Kidney (tissue), 13 donors: ENCODE measurements at regions not wholly inside any gene's neighbourhood (a gene's known extent, or its start where the extent isn't known, plus 50 kb on each side); places are given as distances from the start of the nearest gene placed in this dataset.

ENCODE experiments used
- DNase-seq, 5 donors: peaks; one replicate each; pipeline ENCODE4 v3.0.0-alpha.2; 2013 to 2020
- FAIRE-seq: peaks from 2 replicates; lab custom pipeline; 2012; peaks lifted over from hg19 to GRCh38; lab: Jason Lieb, UNC
- H3K27ac ChIP-seq, 2 donors: one replicate each; pipeline ENCODE4 v1.7.0; 2013; ENCODE audit warnings: low read depth in 2 of 2, low read length in 2 of 2, inconsistent platforms in 1 of 2
- H3K27me3 ChIP-seq: one replicate; pipeline ENCODE4 v1.7.1; 2013; ENCODE audit warnings: low read length, inconsistent platforms; ENCODE audit not compliant: control insufficient read depth, insufficient read depth
- H3K36me3 ChIP-seq, 3 donors: one replicate each; pipeline versions ENCODE4 v1.7.0 to v1.7.1; 2013; ENCODE audit warnings: low read length in 3 of 3, control low read depth in 1 of 3, inconsistent platforms in 1 of 3; ENCODE audit not compliant: insufficient read depth in 3 of 3, control insufficient read depth in 2 of 3
- H3K4me1 ChIP-seq, 3 donors: one replicate each; pipeline versions ENCODE4 v1.7.0 to v1.7.1; 2013; ENCODE audit warnings: low read length in 3 of 3, inconsistent platforms in 1 of 3, low read depth in 1 of 3; ENCODE audit not compliant: control insufficient read depth in 2 of 3, insufficient read depth in 2 of 3
- H3K4me3 ChIP-seq, 3 donors: one replicate each; pipeline versions ENCODE4 v1.7.0 to v1.8.1; 2013; ENCODE audit warnings: low read length in 3 of 3, control low read depth in 1 of 3, inconsistent platforms in 1 of 3
- H3K9ac ChIP-seq, 3 donors: one replicate each; pipeline versions ENCODE4 v1.7.0 to v1.7.1; 2013; ENCODE audit warnings: low read length in 3 of 3, control low read depth in 1 of 3, inconsistent platforms in 1 of 3
- H3K9me3 ChIP-seq, 3 donors: one replicate each; pipeline versions ENCODE4 v1.7.0 to v1.7.1; 2013; ENCODE audit warnings: low read length in 3 of 3, control low read depth in 1 of 3, inconsistent platforms in 1 of 3; ENCODE audit not compliant: control insufficient read depth in 2 of 3, insufficient read depth in 1 of 3
- intact Hi-C: fragments of 100-400 bp; cut with DNase I; formaldehyde crosslinking; loops from one replicate; pipeline ENCODE4 v1.11.1; 2022
- TF ChIP-seq, protein P1 (sequence below): IDR thresholded peaks from 3 replicates; pipeline ENCODE4 v1.5.1; 2012; ENCODE audit warnings: mild to moderate bottlenecking, moderate library complexity, borderline replicate concordance; ENCODE audit not compliant: insufficient read depth; ENCODE audit errors: extremely low read depth
- donor health status: control.
- donor health status: control.
- donor health status: control.
- donor health status: control.
- donor health status: control.
- donor health status: DM: yes; HTN: yes; CAD: no.
- donor health status: Normal renal cell carcinoma (clear cell type).

DNA sequence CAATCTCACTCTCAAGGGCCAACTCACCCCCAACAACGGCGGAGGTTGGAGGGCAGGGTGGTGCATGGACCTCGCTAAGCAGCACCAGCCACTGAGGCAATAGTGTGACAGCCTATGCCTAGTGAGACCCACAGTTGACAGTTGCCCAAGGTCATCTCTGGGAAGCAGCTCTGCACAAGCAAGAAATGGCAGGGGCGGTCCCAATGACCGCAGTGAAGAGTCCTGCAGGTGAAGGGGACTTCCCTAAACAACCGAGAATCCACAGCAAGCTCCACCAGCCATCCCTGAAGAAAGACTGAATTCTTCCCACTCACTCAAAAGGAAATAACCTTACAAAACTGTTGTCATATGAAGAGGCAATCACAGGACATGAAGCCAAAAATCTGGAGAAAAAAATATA lies 313.4 kb upstream of the ID2 start:
- TF ChIP-seq, protein P1, sequence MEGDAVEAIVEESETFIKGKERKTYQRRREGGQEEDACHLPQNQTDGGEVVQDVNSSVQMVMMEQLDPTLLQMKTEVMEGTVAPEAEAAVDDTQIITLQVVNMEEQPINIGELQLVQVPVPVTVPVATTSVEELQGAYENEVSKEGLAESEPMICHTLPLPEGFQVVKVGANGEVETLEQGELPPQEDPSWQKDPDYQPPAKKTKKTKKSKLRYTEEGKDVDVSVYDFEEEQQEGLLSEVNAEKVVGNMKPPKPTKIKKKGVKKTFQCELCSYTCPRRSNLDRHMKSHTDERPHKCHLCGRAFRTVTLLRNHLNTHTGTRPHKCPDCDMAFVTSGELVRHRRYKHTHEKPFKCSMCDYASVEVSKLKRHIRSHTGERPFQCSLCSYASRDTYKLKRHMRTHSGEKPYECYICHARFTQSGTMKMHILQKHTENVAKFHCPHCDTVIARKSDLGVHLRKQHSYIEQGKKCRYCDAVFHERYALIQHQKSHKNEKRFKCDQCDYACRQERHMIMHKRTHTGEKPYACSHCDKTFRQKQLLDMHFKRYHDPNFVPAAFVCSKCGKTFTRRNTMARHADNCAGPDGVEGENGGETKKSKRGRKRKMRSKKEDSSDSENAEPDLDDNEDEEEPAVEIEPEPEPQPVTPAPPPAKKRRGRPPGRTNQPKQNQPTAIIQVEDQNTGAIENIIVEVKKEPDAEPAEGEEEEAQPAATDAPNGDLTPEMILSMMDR = no peak
- Histone ChIP-seq H3K4me1 (no peaks in the 10 kb centered on the region), H3K9me3 (peaks cover 0 to 3% (median 0%) of the 10 kb centered on the region in 3 donors), H3K36me3 (no peaks in the 10 kb centered on the region), H3K4me3 (no peak overlapping the region), H3K27ac (no peak overlapping the region), H3K9ac (no peak overlapping the region), H3K27me3 (no peaks in the 10 kb centered on the region)
- DNase-seq = no peak
- intact Hi-C loops = no loop called here
- no peak for FAIRE-seq

DNA sequence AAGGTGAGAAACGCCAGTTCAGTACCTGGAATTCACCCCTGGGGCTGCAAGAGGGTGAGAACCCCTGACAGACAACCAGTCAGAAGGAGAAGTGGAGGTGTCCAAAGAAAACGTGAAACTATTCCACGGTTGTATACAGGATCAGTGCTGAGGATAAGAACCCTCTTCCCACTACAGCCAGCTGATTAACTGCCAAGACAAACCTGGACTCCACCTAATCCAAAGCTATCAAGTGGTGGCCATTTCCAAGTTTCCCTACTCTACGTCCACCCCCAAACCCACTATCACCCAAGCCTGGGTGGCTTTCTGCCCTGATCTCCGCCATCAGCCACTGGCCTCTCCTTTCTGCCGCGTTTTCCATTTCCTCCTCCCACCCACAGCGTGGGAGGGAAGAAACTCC lies 312.3 kb upstream of the ID2 start:
- H3K9me3 ChIP-seq = peaks cover 0 to 3% (median 0%) of the 10 kb centered on the region in 3 donors
- intact Hi-C loops = no loop called here
- no peaks in the 10 kb centered on the region for H3K4me1 ChIP-seq
- no peak for FAIRE-seq
- no peaks in the 10 kb centered on the region for H3K36me3 ChIP-seq
- no peak overlapping the region for H3K4me3 ChIP-seq
- H3K9ac ChIP-seq = no peak overlapping the region
- no peak for DNase-seq
- TF ChIP-seq, protein P1 = no peak
- H3K27me3 ChIP-seq = no peaks in the 10 kb centered on the region
- H3K27ac ChIP-seq = no peak overlapping the region

DNA sequence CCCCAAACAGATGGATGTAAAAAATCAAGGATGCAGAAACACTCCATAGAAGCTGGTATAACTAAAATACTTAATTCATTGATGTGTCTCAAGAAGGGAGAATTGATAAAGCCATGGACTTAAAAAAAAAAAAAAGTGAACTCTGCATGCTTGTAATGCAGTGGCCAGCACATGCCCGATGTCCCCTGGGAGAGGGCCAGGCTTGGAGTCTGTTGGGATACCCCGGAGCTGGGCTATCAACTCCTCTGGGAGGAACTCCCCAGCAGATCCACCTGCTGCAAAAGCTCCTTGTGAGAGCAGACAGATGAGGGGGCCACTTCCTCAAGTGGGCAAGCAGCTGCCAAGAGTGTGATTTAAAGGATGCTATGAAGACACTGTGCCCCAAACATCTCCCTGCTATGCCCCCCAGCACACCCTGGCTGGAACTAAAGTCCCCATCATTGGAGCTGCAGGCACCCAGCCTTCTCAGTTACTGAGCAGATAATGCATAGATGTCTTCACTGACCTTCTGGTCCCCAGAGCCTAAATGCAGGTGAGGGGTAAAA lies 311.5 kb upstream of the ID2 start:
- no peak for FAIRE-seq
- TF ChIP-seq, protein P1 = no peak
- no peak overlapping the region for H3K27ac ChIP-seq

DNA sequence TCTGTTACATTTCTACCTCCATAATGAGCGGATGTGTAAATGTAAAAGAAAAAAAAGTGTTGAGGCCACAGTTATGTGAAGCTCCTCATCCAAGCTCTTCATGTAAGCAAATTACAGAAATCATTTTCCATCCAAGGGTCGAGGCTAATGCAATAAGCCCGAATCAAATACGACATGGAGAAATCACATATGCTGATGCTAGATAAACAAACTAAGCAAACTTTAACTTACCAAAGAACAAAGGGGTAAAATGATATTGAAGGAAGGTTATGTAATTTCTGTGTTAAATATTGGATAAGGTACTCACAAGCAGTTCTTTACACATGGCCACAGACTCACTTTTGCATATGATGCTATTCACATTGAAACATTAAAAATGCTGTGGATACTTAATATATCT lies 310.2 kb upstream of the ID2 start:
- TF ChIP-seq, protein P1 = no peak
- no peak for FAIRE-seq

More for the DNA sequence above, 311.5 kb upstream of the ID2 start:
- H3K4me3 ChIP-seq = no peak overlapping the region
- no peak overlapping the region for H3K9ac ChIP-seq
- DNase-seq = no peak
- H3K4me1 ChIP-seq = no peaks in the 10 kb centered on the region
- intact Hi-C loops = no loop called here
- H3K36me3 ChIP-seq = no peaks in the 10 kb centered on the region
- no peaks in the 10 kb centered on the region for H3K27me3 ChIP-seq
- peaks cover 0 to 3% (median 0%) of the 10 kb centered on the region in 3 donors for H3K9me3 ChIP-seq

More for the DNA sequence above, 310.2 kb upstream of the ID2 start:
- DNase-seq = no peak
- Histone ChIP-seq H3K9me3 (peaks cover 0 to 3% (median 0%) of the 10 kb centered on the region in 3 donors), H3K27me3 (no peaks in the 10 kb centered on the region), H3K9ac (no peak overlapping the region), H3K4me3 (no peak overlapping the region), H3K36me3 (no peaks in the 10 kb centered on the region), H3K4me1 (no peaks in the 10 kb centered on the region), H3K27ac (no peak overlapping the region)
- intact Hi-C loops = no loop called here
